OCI-LY3 (cell line): ENCODE measurements at regions not wholly inside any gene's neighbourhood (a gene's known extent, or its start where the extent isn't known, plus 50 kb on each side); places are given as distances from the start of the nearest gene placed in this dataset.

Source experiments
- EZH2phosphoT487 ChIP-seq: fragments of 200-600 bp; shearing (Covaris generic); IDR thresholded peaks from 2 replicates; pipeline ENCODE4 v1.6.1; 2018; ENCODE audit warnings: antibody characterized with exemption, mixed run types, low read depth
- TF ChIP-seq, protein P1 (sequence below): fragments of 200-600, 300-600 bp; sonication (generic); IDR thresholded peaks from 2 replicates; pipeline ENCODE4 v1.5.1; 2014; ENCODE audit warnings: antibody characterized with exemption, low read length, low read depth

DNA sequence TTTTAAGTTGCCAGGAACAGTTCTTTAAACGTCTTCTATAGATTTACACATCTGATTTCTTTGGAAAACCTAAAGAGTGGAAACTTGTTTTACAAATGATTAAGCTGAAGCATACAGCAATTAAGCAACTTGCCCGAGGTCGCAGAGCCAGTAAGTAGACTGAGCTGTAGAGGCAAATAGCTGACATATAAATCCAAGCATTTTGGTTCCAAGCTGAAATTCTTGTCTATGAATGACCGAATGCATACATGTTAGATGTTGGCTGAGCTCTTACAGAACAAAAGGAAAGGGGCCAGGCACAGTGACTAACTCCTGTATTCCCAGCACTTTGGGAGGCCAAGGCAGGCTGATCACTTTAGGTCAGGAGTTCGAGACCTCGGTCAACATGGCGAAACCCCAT lies 101.8 kb upstream of the SGK1 start:
- TF ChIP-seq, protein P1, sequence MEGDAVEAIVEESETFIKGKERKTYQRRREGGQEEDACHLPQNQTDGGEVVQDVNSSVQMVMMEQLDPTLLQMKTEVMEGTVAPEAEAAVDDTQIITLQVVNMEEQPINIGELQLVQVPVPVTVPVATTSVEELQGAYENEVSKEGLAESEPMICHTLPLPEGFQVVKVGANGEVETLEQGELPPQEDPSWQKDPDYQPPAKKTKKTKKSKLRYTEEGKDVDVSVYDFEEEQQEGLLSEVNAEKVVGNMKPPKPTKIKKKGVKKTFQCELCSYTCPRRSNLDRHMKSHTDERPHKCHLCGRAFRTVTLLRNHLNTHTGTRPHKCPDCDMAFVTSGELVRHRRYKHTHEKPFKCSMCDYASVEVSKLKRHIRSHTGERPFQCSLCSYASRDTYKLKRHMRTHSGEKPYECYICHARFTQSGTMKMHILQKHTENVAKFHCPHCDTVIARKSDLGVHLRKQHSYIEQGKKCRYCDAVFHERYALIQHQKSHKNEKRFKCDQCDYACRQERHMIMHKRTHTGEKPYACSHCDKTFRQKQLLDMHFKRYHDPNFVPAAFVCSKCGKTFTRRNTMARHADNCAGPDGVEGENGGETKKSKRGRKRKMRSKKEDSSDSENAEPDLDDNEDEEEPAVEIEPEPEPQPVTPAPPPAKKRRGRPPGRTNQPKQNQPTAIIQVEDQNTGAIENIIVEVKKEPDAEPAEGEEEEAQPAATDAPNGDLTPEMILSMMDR, result no peak
- no peak for TF ChIP-seq EZH2phosphoT487
